Neural cell (in vitro differentiated cells): ENCODE measurements at regions not wholly inside any gene's neighbourhood (a gene's known extent, or its start where the extent isn't known, plus 50 kb on each side); places are given as distances from the start of the nearest gene placed in this dataset.

Experiments
- EP300 ChIP-seq: fragments of 450-650 bp; conservative IDR thresholded peaks from 2 replicates; pipeline ENCODE4 v1.6.1; 2014; ENCODE audit warnings: antibody characterized with exemption, mild to moderate bottlenecking, moderate library complexity; ENCODE audit not compliant: poor library complexity, severe bottlenecking
- EZH2 ChIP-seq: fragments of 200-600, 300-800 bp; shearing (Covaris generic), sonication (generic); IDR thresholded peaks from 2 replicates; pipeline ENCODE4 v1.6.1; 2014; ENCODE audit warnings: antibody characterized with exemption, low read length, borderline replicate concordance, mild to moderate bottlenecking; ENCODE audit not compliant: insufficient read depth, poor library complexity, severe bottlenecking
- POLR2AphosphoS5 ChIP-seq: IDR thresholded peaks from 2 replicates; pipeline ENCODE4 v1.6.1; 2012
- RAD21 ChIP-seq: fragments of 450-650 bp; conservative IDR thresholded peaks from 2 replicates; pipeline ENCODE4 v1.6.1; 2014; ENCODE audit warnings: antibody characterized with exemption, mild to moderate bottlenecking, moderate library complexity
- SMC3 ChIP-seq: fragments of 450-650 bp; conservative IDR thresholded peaks from 2 replicates; pipeline ENCODE4 v1.6.1; 2014; ENCODE audit warnings: antibody characterized with exemption, mild to moderate bottlenecking, moderate library complexity; ENCODE audit not compliant: poor library complexity
- TF ChIP-seq, protein P1 (sequence below): fragments of 450-650 bp; IDR thresholded peaks from 2 replicates; pipeline ENCODE4 v1.5.1; 2014; ENCODE audit warnings: antibody characterized with exemption, mild to moderate bottlenecking, moderate library complexity; ENCODE audit not compliant: poor library complexity, severe bottlenecking

DNA sequence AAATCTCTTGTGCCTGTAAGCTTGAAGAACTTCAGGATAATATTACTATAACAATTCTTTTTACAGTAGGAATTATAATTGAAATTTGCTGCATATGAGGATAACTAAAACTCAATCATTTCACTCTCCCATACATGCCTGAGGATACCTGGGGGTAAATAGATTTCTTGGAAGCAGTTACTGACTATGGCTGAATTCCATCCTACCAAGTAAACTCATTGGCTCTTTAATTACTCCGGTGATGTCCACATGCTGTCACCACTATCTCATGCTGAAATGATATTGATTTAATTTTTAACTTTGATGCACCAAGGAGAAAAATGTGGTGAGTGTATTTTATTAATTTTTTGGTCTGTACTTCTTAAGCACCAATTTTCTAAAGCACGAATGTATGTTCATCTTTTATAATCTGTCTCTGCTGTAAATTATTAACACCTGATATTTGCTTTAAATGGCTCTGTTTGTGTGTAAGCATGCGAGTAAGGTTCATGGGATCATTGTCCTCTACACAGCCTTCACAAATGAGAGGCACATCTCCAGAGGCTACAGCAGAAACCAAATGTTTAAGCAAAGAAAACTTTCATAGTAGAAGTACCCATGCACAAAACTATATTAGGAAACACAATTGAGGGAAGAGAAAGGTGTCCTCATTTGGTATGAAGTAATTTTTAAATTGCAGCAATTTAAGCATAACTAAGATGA, 164.2 kb upstream of the POU3F2 start:
- TF ChIP-seq EZH2 (no peak), RAD21 (no peak), EP300 (no peak), POLR2AphosphoS5 (no peak), SMC3 (no peak)
- TF ChIP-seq, protein P1, sequence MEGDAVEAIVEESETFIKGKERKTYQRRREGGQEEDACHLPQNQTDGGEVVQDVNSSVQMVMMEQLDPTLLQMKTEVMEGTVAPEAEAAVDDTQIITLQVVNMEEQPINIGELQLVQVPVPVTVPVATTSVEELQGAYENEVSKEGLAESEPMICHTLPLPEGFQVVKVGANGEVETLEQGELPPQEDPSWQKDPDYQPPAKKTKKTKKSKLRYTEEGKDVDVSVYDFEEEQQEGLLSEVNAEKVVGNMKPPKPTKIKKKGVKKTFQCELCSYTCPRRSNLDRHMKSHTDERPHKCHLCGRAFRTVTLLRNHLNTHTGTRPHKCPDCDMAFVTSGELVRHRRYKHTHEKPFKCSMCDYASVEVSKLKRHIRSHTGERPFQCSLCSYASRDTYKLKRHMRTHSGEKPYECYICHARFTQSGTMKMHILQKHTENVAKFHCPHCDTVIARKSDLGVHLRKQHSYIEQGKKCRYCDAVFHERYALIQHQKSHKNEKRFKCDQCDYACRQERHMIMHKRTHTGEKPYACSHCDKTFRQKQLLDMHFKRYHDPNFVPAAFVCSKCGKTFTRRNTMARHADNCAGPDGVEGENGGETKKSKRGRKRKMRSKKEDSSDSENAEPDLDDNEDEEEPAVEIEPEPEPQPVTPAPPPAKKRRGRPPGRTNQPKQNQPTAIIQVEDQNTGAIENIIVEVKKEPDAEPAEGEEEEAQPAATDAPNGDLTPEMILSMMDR, result no peak
